Endodermal cell (in vitro differentiated cells): ENCODE measurements at regions not wholly inside any gene's neighbourhood (a gene's known extent, or its start where the extent isn't known, plus 50 kb on each side); places are given as distances from the start of the nearest gene placed in this dataset.

Experiments
- DNase-seq: peaks from one replicate; pipeline ENCODE4 v3.0.0-alpha.2; 2017
- H3K27ac ChIP-seq: 2 replicates; pipeline ENCODE4 v1.5.1; 2013; ENCODE audit warnings: mild to moderate bottlenecking, low read depth, low read length, moderate library complexity
- H3K27me3 ChIP-seq: 2 replicates; pipeline ENCODE4 v1.6.1; 2013; ENCODE audit warnings: mild to moderate bottlenecking, low read length, moderate library complexity; ENCODE audit not compliant: insufficient read depth, control insufficient read depth, poor library complexity, severe bottlenecking
- H3K36me3 ChIP-seq: 2 replicates; pipeline ENCODE4 v1.7.0; 2013; ENCODE audit warnings: mild to moderate bottlenecking, low read length, moderate library complexity; ENCODE audit not compliant: control insufficient read depth, insufficient read depth
- H3K4me1 ChIP-seq: one replicate; pipeline ENCODE4 v1.7.0; 2013; ENCODE audit warnings: low read length; ENCODE audit not compliant: control insufficient read depth, insufficient read depth
- H3K4me3 ChIP-seq: 2 replicates; pipeline ENCODE4 v1.5.1; 2013; ENCODE audit warnings: mild to moderate bottlenecking, low read length, moderate library complexity
- H3K9ac ChIP-seq: 2 replicates; pipeline ENCODE4 v1.6.1; 2013; ENCODE audit warnings: mild to moderate bottlenecking, low read length, moderate library complexity; ENCODE audit not compliant: poor library complexity, severe bottlenecking; ENCODE audit errors: extremely low read depth
- H3K9me3 ChIP-seq: 2 replicates; pipeline ENCODE4 v1.6.1; 2013; ENCODE audit warnings: mild to moderate bottlenecking, low read length, moderate library complexity; ENCODE audit not compliant: control insufficient read depth
- H3K27ac Mint-ChIP-seq: 2 replicates; pipeline ENCODE4 v1.8.0; 2020; ENCODE audit warnings: mixed read lengths
- H3K27me3 Mint-ChIP-seq: 2 replicates; pipeline ENCODE4 v1.8.0; 2021; ENCODE audit warnings: mild to moderate bottlenecking, mixed read lengths; ENCODE audit not compliant: insufficient read depth
- H3K36me3 Mint-ChIP-seq: 2 replicates; pipeline ENCODE4 v1.8.0; 2020; ENCODE audit warnings: low read depth, mixed read lengths
- H3K4me1 Mint-ChIP-seq: 2 replicates; pipeline ENCODE4 v1.8.0; 2020; ENCODE audit warnings: mixed read lengths
- H3K4me3 Mint-ChIP-seq: 2 replicates; pipeline ENCODE4 v1.8.0; 2020; ENCODE audit warnings: mild to moderate bottlenecking, moderate library complexity, mixed read lengths
- H3K9me3 Mint-ChIP-seq: 2 replicates; pipeline ENCODE4 v1.8.0; 2020; ENCODE audit warnings: mild to moderate bottlenecking, mixed read lengths
- WGBS, 2 experiments: methylation state at CpG; one replicate each; pipeline versions ENCODE4 v1.1.5 to v1.1.7; 2013; ENCODE audit warnings: missing lambda C conversion rate in 2 of 2, mixed read lengths in 1 of 2; ENCODE audit not compliant: insufficient coverage in 1 of 2, insufficient read length in 1 of 2; 5-methylcytosine and 5-hydroxymethylcytosine counted together
- TF ChIP-seq, protein P1 (sequence below): fragments of 200-600 bp; sonication (generic); conservative IDR thresholded peaks from 2 replicates; pipeline ENCODE4 v1.5.0; 2021; ENCODE audit warnings: antibody characterized with exemption, mild to moderate bottlenecking

DNA sequence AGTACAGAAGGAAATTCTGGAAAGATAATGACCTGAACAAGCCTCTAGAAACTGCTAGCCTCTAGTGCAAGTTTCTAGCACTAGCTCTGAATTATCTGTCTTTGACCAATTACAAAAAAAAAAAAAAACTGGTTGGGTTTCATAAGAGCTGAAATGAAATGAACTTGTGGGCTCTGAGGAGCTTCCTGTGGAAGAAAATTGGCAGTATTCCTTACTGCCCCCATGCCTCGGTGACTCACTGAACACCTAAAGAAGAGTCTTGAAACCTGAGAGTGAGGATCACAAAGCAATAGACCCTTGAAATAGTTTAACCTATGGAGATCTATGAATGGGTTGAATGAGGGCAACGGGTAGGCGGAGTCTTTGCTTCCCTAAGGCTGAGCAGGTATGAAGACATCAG is 263.6 kb upstream of the RASA1 start:
- Mint-ChIP-seq H3K4me3 (no peak overlapping the region), H3K36me3 (no peaks in the 10 kb centered on the region)
- 91 to 100% methylated on average over 1 to 3 of the region's 3 CpGs for WGBS, 2 experiments

DNA sequence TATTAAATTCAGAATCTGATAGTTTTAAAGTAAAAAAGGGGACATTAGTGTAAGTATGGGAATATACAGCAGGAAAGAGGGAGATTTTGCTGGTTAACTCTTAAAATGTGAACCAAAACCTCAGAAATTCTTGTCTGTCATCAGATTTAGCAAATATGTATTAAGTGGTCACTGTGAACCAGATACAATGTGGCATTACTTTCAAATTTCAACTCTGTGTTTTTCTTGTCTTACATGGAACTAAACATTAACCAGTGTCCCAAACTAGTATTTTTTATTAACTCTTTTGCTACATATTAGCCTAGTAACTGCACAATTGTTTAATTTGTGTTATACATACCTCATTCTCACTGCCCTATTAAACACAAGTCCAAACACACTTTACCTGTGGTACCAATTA is 259.9 kb upstream of the RASA1 start:
- Mint-ChIP-seq H3K27me3 (no peaks in the 10 kb centered on the region), H3K27ac (no peak overlapping the region), H3K9me3 (no peaks in the 10 kb centered on the region), H3K36me3 (no peaks in the 10 kb centered on the region), H3K4me3 (no peak overlapping the region), H3K4me1 (no peaks in the 10 kb centered on the region)
- Histone ChIP-seq H3K27me3 (no peaks in the 10 kb centered on the region), H3K4me3 (no peak overlapping the region), H3K9ac (no peak overlapping the region), H3K9me3 (no peaks in the 10 kb centered on the region), H3K4me1 (no peaks in the 10 kb centered on the region), H3K27ac (no peak overlapping the region), H3K36me3 (no peaks in the 10 kb centered on the region)
- no peak for DNase-seq
- TF ChIP-seq, protein P1, sequence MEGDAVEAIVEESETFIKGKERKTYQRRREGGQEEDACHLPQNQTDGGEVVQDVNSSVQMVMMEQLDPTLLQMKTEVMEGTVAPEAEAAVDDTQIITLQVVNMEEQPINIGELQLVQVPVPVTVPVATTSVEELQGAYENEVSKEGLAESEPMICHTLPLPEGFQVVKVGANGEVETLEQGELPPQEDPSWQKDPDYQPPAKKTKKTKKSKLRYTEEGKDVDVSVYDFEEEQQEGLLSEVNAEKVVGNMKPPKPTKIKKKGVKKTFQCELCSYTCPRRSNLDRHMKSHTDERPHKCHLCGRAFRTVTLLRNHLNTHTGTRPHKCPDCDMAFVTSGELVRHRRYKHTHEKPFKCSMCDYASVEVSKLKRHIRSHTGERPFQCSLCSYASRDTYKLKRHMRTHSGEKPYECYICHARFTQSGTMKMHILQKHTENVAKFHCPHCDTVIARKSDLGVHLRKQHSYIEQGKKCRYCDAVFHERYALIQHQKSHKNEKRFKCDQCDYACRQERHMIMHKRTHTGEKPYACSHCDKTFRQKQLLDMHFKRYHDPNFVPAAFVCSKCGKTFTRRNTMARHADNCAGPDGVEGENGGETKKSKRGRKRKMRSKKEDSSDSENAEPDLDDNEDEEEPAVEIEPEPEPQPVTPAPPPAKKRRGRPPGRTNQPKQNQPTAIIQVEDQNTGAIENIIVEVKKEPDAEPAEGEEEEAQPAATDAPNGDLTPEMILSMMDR: no peak

More for the DNA sequence above, 263.6 kb upstream of the RASA1 start:
- H3K9ac ChIP-seq: no peak overlapping the region
- H3K36me3 ChIP-seq: no peaks in the 10 kb centered on the region
- Mint-ChIP-seq H3K27me3 (no peaks in the 10 kb centered on the region), H3K27ac (no peak overlapping the region), H3K9me3 (no peaks in the 10 kb centered on the region), H3K4me1 (no peaks in the 10 kb centered on the region)
- H3K9me3 ChIP-seq: no peaks in the 10 kb centered on the region
- TF ChIP-seq, protein P1: no peak
- H3K4me3 ChIP-seq: no peak overlapping the region
- H3K27me3 ChIP-seq: no peaks in the 10 kb centered on the region
- no peak for DNase-seq
- no peak overlapping the region for H3K27ac ChIP-seq
- H3K4me1 ChIP-seq: no peaks in the 10 kb centered on the region

DNA sequence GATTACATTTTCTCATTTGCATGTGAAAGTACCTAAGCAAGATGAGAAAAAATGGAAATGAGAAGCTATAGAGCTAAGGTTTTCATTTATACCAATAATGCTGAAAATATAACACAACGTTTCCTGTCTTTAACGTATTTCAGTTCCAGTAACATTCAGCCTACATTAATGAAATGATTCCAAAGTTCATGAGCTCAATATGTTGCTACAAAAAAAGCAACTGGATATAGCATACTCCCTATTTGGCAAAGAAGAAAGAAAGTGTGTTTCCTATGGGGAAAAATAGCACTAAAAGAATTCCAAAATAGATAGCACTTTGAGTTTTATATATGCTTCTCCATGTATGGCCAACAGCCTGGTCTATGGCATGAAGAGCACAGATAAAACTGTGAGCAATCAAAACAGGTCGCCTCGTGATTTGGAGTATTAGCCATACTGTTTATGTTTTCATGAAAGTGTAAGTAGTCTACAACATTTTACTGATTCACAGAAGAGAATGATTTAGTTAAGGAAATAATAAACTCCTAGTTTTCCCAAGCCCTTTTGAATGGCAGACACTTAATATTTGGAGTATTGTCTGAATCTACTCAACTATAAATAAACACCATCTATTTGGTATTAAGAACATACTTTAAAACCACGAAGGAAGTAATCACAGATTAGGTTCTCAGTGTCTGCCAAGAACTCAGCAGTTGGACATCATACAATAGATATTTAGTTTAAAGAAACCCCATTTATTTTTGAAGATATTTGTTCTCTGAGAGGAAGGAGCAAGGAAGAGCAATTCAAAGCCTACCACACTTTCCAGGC is 258.7 kb upstream of the RASA1 start:
- H3K27ac ChIP-seq: no peak overlapping the region
- no peaks in the 10 kb centered on the region for H3K9me3 ChIP-seq
- Mint-ChIP-seq H3K9me3 (no peaks in the 10 kb centered on the region), H3K27me3 (no peaks in the 10 kb centered on the region), H3K4me1 (no peaks in the 10 kb centered on the region), H3K36me3 (no peaks in the 10 kb centered on the region), H3K4me3 (no peak overlapping the region), H3K27ac (no peak overlapping the region)
- H3K4me1 ChIP-seq: no peaks in the 10 kb centered on the region
- TF ChIP-seq, protein P1: no peak
- H3K36me3 ChIP-seq: no peaks in the 10 kb centered on the region
- WGBS, 2 experiments: 95 to 100% methylated on average over 2 to 5 of the region's 5 CpGs
- H3K9ac ChIP-seq: no peak overlapping the region
- H3K4me3 ChIP-seq: no peak overlapping the region
- no peaks in the 10 kb centered on the region for H3K27me3 ChIP-seq
- no peak for DNase-seq
